IMR-90 (cell line): ENCODE measurements at regions not wholly inside any gene's neighbourhood (a gene's known extent, or its start where the extent isn't known, plus 50 kb on each side); places are given as distances from the start of the nearest gene placed in this dataset.

Source experiments
- ATAC-seq: fragments of 200-7000 bp; cut with Tn5 transposase; 2 replicates; pipeline ENCODE4 v1.9.1; 2020; ENCODE audit warnings: low read depth, mild to moderate bottlenecking, moderate library complexity
- BruUV-seq: library from RNA; stranded (reverse); fragments of 400-500 nt; replicated peaks from 2 replicates; lab custom pipeline; 2021; lab: Mats Ljungman, UMichigan
- CTCF ChIA-PET: fragments of 300-600 bp; formaldehyde crosslinking; extraction: SDS; loops from one replicate; lab custom pipeline; 2021; ENCODE audit warnings: antibody characterized with exemption; lab: Yijun Ruan, JAX
- POLR2A ChIA-PET: fragments of 300-600 bp; sonication (Branson Sonifier 250); formaldehyde crosslinking; loops from one replicate; lab custom pipeline; 2022; ENCODE audit warnings: antibody characterized with exemption; ENCODE audit not compliant: unreplicated experiment; lab: Charles Lee
- DNase-seq: peaks from one replicate; pipeline ENCODE4 v3.0.0; 2013
- H2AFZ ChIP-seq: replicated peaks from 2 replicates; pipeline ENCODE3; 2013; ENCODE audit warnings: low read length, mild to moderate bottlenecking; ENCODE audit not compliant: poor library complexity
- H2AK5ac ChIP-seq: 2 replicates; pipeline ENCODE4 v1.6.1; 2013; ENCODE audit warnings: low read depth, low read length, inconsistent platforms
- H2AK9ac ChIP-seq: replicated peaks from 2 replicates; pipeline ENCODE3; 2013; ENCODE audit warnings: mild to moderate bottlenecking, low read depth, low read length, moderate library complexity; ENCODE audit not compliant: poor library complexity
- H2BK120ac ChIP-seq: 2 replicates; pipeline ENCODE4 v1.6.1; 2013; ENCODE audit warnings: low read depth, low read length, inconsistent platforms
- H2BK15ac ChIP-seq: 3 replicates; pipeline ENCODE4 v1.6.1; 2013; ENCODE audit warnings: low read depth, low read length, inconsistent platforms
- H2BK20ac ChIP-seq: 2 replicates; pipeline ENCODE4 v1.6.1; 2013; ENCODE audit warnings: low read depth, mild to moderate bottlenecking, inconsistent platforms, low read length, moderate library complexity
- H2BK5ac ChIP-seq: 2 replicates; pipeline ENCODE4 v1.6.1; 2013; ENCODE audit warnings: mild to moderate bottlenecking, low read depth, low read length, inconsistent platforms; ENCODE audit not compliant: poor library complexity, severe bottlenecking
- H3K14ac ChIP-seq: replicated peaks from 2 replicates; pipeline ENCODE4 v1.6.1; 2013; ENCODE audit warnings: low read depth, low read length, inconsistent platforms
- H3K18ac ChIP-seq: 2 replicates; pipeline ENCODE4 v1.6.1; 2013; ENCODE audit warnings: low read depth, low read length, control low read depth
- H3K23ac ChIP-seq: 2 replicates; pipeline ENCODE4 v1.6.1; 2013; ENCODE audit warnings: low read depth, low read length, inconsistent platforms
- H3K27ac ChIP-seq: 2 replicates; pipeline ENCODE4 v1.5.1; 2013; ENCODE audit warnings: mild to moderate bottlenecking, control low read depth, low read length; ENCODE audit not compliant: insufficient read depth
- H3K27me3 ChIP-seq: 2 replicates; pipeline ENCODE4 v1.6.1; 2013; ENCODE audit warnings: low read length; ENCODE audit not compliant: control insufficient read depth, insufficient read depth
- H3K36me3 ChIP-seq: 2 replicates; pipeline ENCODE4 v1.6.1; 2013; ENCODE audit warnings: low read length, mixed read lengths; ENCODE audit not compliant: control insufficient read depth, insufficient read depth
- H3K4ac ChIP-seq: 2 replicates; pipeline ENCODE4 v1.6.1; 2013; ENCODE audit warnings: low read depth, low read length, inconsistent platforms
- H3K4me1 ChIP-seq: 2 replicates; pipeline ENCODE4 v1.6.1; 2013; ENCODE audit warnings: low read length, mixed read lengths; ENCODE audit not compliant: control insufficient read depth, insufficient read depth
- H3K4me2 ChIP-seq: 2 replicates; pipeline ENCODE4 v1.6.1; 2013; ENCODE audit warnings: low read depth, mild to moderate bottlenecking, control low read depth, low read length, moderate library complexity
- H3K4me3 ChIP-seq: 2 replicates; pipeline ENCODE4 v1.5.1; 2013; ENCODE audit warnings: low read depth, mild to moderate bottlenecking, control low read depth, low read length, moderate library complexity; ENCODE audit not compliant: insufficient read depth
- H3K56ac ChIP-seq: 2 replicates; pipeline ENCODE4 v1.6.1; 2013; ENCODE audit warnings: low read length, inconsistent platforms; ENCODE audit not compliant: insufficient read depth; ENCODE audit errors: extremely low read depth
- H3K79me1 ChIP-seq, 2 experiments: 2 replicates each; pipeline ENCODE4 v1.6.1; 2013; ENCODE audit warnings: low read length in 2 of 2, inconsistent platforms in 1 of 2, low read depth in 1 of 2
- H3K9ac ChIP-seq: 2 replicates; pipeline ENCODE4 v1.6.1; 2013; ENCODE audit warnings: low read depth, low read length, control low read depth
- H3K9me1 ChIP-seq: 2 replicates; pipeline ENCODE4 v1.6.1; 2013; ENCODE audit warnings: low read length, inconsistent platforms; ENCODE audit not compliant: insufficient read depth
- H3K9me3 ChIP-seq: 2 replicates; pipeline ENCODE4 v1.6.1; 2013; ENCODE audit warnings: low read length; ENCODE audit not compliant: control insufficient read depth, insufficient read depth
- H4K20me1 ChIP-seq: 2 replicates; pipeline ENCODE4 v1.6.1; 2013; ENCODE audit warnings: low read length, inconsistent platforms; ENCODE audit not compliant: insufficient read depth
- H4K5ac ChIP-seq: 2 replicates; pipeline ENCODE4 v1.6.1; 2013; ENCODE audit warnings: mild to moderate bottlenecking, low read depth, low read length, control low read depth
- H4K8ac ChIP-seq, 2 experiments: 2 replicates each; pipeline ENCODE4 v1.6.1; 2013; ENCODE audit warnings: low read depth in 2 of 2, low read length in 2 of 2, control low read depth in 1 of 2, inconsistent platforms in 1 of 2
- H4K91ac ChIP-seq: 2 replicates; pipeline ENCODE4 v1.6.1; 2013; ENCODE audit warnings: low read depth, low read length, inconsistent platforms; ENCODE audit not compliant: insufficient read depth
- CEBPB ChIP-seq: IDR thresholded peaks from 2 replicates; pipeline ENCODE4 v1.6.1; 2012; ENCODE audit warnings: low read depth, low read length, improper control_type of control experiment
- CHD1 ChIP-seq: IDR thresholded peaks from 2 replicates; pipeline ENCODE4 v1.6.1; 2012; ENCODE audit warnings: low read depth, low read length, improper control_type of control experiment
- FOS ChIP-seq: fragments of 150-350 bp; IDR thresholded peaks from 2 replicates; pipeline ENCODE4 v1.6.1; 2016; ENCODE audit warnings: low read depth, low read length
- MAZ ChIP-seq: IDR thresholded peaks from 2 replicates; pipeline ENCODE4 v1.6.1; 2012; ENCODE audit warnings: low read depth, mild to moderate bottlenecking, low read length, improper control_type of control experiment, moderate library complexity, borderline replicate concordance
- NFE2L2 ChIP-seq: fragments of 150-350 bp; IDR thresholded peaks from 2 replicates; pipeline ENCODE4 v1.6.1; 2016; ENCODE audit warnings: low read depth, mild to moderate bottlenecking, low read length
- RAD21 ChIP-seq: IDR thresholded peaks from 2 replicates; pipeline ENCODE4 v1.6.1; 2012; ENCODE audit warnings: low read length, improper control_type of control experiment
- SMC3 ChIP-seq: fragments of 150-350 bp; IDR thresholded peaks from 2 replicates; pipeline ENCODE4 v1.6.1; 2016; ENCODE audit warnings: low read depth, mild to moderate bottlenecking, antibody characterized with exemption, low read length, moderate library complexity
- dilution Hi-C: fragments of 300-500 bp; cut with HindIII; formaldehyde crosslinking; loops from one replicate; pipeline ENCODE4 v1.14.3; 2018; ENCODE audit warnings: low sequenced_read_pairs; ENCODE audit not compliant: unreplicated experiment
- in situ Hi-C: fragments of 300-500 bp; cut with MboI; formaldehyde crosslinking; loops from 3 replicates; pipeline ENCODE4 v1.14.3; 2019; ENCODE audit warnings: low sequenced_read_pairs, inconsistent platforms, mixed read lengths
- intact Hi-C: fragments of 100-400 bp; cut with micrococcal nuclease; formaldehyde crosslinking; loops from 2 replicates; pipeline ENCODE4 v1.10.0; 2022

DNA sequence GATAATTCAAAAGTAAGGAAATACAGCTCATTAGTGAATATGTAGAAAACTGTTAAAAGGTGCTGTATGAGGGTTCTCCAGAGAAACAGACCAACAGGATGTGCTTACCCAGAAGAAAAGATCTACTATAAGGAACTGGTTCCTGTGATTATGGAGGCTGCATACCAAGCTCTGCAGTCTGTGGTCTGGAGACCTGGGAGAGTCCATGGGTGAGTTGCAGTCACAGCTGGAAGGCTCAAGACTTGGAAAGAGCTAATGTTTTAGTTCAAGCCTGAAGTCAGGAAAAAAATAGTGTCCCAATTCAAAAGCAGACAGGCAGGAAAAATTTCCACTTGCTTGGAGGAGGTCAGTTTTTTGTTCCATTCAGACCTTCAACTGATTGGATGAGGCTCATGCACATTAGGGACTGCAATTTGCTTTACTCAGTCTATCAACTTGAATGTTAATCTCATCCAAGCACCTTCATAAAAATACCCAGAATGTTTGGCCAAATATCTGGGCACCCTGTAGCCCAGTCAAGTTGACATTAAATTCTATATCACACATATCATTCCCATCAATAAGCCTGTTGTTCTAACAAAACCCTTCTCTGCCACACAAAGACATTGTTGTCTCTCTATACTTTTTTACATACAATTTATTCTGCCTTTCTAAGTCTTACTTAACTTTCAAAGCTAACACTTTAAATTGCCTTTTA lies 197.9 kb upstream of the KLF6 start:
- no peak overlapping the region for H3K56ac ChIP-seq
- no peak overlapping the region for H2BK5ac ChIP-seq
- H3K79me1 ChIP-seq, result no peaks in the 10 kb centered on the region
- no peak overlapping the region for H3K9ac ChIP-seq
- H3K36me3 ChIP-seq, result no peaks in the 10 kb centered on the region
- H3K4me1 ChIP-seq, result 0 out of 2 replicates have a peak, but pooled peaks cover 1% of the 10 kb centered on the region
- H2AK5ac ChIP-seq, result no peak overlapping the region
- H3K27me3 ChIP-seq, result no peaks in the 10 kb centered on the region
- no peak for ATAC-seq
- H3K27ac ChIP-seq, result no peak overlapping the region
- H3K4ac ChIP-seq, result no peak overlapping the region
- CTCF ChIA-PET, result interaction anchor here (0.6 kb wide), 1 partner anchor 42 kb away, joined by 3 read pairs; no protein-coding TSS in a partner anchor
- no peak overlapping the region for H3K18ac ChIP-seq
- H2BK15ac ChIP-seq, result no peak overlapping the region
- no peak overlapping the region for H4K5ac ChIP-seq
- dilution Hi-C loops, result no loop called here
- H2BK120ac ChIP-seq, result no peak overlapping the region
- intact Hi-C loops, result no loop called here
- no peak overlapping the region for H3K4me2 ChIP-seq
- no peak overlapping the region for H4K8ac ChIP-seq
- H3K9me3 ChIP-seq, result peaks cover 3% of the 10 kb centered on the region; the same call in 1 of the 2 replicates
- in situ Hi-C loops, result no loop called here
- H3K4me3 ChIP-seq, result no peak overlapping the region
- H3K14ac ChIP-seq, result no peak overlapping the region
- BruUV-seq, result no TSS peak
- H4K20me1 ChIP-seq, result no peaks in the 10 kb centered on the region
- DNase-seq, result no peak
- H2AK9ac ChIP-seq, result no peak overlapping the region
- no peak for TF ChIP-seq CHD1
- TF ChIP-seq MAZ, result no peak
- TF ChIP-seq CEBPB, result no peak
- no peak for TF ChIP-seq RAD21
- no peak for TF ChIP-seq NFE2L2
- no peak for TF ChIP-seq SMC3
- TF ChIP-seq FOS, result no peak
- H3K9me1 ChIP-seq, result no peaks in the 10 kb centered on the region; the same call in none of the 2 replicates
- H2BK20ac ChIP-seq, result no peak overlapping the region
- no peak overlapping the region for H3K23ac ChIP-seq
- no peak overlapping the region for H4K91ac ChIP-seq
- no peak overlapping the region for H2AFZ ChIP-seq
- POLR2A ChIA-PET, result no interaction called here
